Middle frontal gyrus (tissue), 1 donor: ENCODE measurements at regions not wholly inside any gene's neighbourhood (a gene's known extent, or its start where the extent isn't known, plus 50 kb on each side); places are given as distances from the start of the nearest gene placed in this dataset.

ENCODE experiments used
- DNase-seq: peaks from one replicate; pipeline ENCODE4 v3.0.0-alpha.2; 2015; ENCODE audit warnings: low spot score; ENCODE audit errors: extremely low spot score

DNA sequence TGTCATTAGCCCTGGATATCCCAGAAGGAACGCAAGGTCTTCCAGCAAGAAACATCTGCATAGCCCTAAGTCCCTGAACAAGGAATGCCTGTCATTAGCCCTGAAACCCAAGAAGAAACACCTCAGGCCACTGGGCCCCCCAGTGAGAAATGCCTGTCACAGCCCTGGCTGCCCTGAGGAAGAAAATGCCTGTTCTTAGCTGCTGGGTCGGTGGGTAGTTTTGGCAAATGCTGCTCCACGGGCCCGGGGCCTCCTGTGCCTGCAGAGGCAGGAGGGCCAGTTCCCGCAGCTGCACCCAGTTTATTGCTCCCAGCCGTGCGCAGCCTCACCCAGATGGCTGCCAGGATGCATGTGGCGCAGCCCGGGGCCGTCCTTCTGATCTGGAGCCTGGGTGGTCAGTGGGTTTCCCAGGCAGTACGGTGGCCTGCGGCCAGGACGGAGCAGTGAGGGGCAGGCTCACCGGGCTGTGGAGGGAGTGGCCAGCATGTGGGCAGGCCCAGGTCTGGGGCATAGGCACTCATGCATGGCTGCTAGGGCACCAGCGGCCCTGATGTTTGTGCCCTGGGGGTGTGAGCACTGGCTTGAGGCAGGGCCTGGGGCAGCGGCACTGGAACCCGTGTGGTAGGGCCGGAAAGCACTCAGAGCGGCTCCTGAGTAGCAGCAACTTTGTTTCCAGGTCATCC, 219.0 kb downstream of the ERMARD start:
- DNase-seq: no peak

DNA sequence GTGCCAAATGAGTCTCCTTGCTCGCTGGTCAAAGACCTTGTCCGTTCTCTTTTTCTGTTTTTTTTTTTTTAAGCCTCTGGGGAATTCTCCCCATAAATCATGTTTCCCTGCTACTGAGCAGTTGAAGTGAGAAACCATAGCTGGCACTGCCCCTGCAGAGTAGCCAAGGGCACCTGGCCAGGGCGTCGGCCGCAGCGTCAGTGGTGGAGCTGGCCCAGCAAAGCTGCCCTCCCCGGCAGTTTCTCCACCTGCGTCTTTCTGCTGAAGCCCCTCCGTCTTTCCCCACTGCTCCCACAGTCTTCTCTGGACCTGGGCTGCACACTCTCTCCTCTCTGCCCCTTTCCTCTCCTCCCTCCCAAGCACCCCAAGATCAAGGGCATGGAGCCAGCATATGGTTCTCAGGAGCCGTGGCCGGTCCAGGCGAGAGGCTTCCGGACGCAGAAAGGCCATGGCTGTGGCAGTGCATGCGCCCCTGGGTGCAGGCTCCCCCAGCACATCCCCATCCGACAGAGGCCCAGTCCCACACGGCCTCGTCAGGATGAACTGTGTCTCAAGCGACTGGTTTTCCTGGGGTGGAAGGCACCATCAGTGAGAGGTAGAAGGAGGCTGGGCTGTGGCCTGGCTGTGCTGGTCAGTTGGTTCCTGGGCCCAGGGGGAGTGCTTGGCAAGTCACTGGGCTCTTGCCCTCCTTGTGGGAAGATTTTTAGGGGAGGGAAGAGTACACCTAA, 218.1 kb downstream of the ERMARD start:
- DNase-seq: no peak

DNA sequence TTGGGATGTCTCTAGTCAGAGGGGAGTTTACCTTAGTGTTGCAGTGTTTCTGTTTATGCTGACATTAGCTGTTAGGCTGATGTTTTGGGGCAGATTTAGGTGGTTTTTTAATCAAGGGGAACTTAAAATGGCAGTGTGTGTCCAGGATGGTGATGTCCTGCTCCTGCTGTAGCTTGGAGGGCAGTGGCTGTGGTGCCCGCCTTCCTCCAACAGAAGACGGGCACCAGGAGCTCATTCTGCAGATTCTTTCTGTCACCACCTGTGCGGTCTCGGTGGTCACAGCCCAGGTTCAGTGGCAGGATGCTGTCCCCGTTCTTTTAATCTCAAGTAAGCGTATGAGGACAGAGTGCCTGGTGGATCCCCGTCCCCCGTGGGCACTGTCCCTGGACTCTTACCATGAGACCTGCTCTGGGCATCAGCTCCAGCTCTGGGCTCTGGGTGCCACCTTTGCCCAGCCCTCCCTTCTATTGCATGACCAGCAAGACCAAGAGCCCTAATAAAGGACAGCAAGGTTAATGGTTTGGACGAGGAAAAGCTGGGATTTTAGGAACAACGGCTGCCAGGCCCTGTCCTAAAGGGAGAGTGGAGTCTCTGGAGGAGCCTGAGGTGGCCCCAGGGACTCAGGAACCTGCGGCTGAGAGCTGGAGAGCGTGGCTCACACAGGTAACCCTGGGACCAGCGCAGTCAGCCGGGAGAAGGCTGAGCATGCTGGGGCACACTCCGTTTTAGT, 217.3 kb downstream of the ERMARD start:
- no peak for DNase-seq

DNA sequence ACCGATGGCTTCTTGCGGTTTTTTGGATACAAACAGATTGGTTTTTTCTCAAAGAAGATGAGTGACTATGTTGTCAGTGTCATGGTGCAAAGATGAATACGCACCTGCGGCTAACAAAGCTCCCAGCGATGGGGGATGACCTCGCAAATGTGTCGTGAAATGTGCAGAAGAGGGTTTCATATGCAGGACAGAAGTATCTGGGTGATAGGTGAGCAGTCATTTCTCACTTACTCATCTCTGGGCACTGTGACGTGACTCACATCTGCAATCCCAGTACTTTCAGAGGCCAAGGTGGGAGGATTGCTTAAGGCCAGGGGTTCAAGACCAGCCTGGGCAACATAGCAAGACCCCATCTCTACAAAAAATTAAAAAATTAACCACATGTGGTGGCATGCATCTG, 216.3 kb downstream of the ERMARD start:
- no peak for DNase-seq

DNA sequence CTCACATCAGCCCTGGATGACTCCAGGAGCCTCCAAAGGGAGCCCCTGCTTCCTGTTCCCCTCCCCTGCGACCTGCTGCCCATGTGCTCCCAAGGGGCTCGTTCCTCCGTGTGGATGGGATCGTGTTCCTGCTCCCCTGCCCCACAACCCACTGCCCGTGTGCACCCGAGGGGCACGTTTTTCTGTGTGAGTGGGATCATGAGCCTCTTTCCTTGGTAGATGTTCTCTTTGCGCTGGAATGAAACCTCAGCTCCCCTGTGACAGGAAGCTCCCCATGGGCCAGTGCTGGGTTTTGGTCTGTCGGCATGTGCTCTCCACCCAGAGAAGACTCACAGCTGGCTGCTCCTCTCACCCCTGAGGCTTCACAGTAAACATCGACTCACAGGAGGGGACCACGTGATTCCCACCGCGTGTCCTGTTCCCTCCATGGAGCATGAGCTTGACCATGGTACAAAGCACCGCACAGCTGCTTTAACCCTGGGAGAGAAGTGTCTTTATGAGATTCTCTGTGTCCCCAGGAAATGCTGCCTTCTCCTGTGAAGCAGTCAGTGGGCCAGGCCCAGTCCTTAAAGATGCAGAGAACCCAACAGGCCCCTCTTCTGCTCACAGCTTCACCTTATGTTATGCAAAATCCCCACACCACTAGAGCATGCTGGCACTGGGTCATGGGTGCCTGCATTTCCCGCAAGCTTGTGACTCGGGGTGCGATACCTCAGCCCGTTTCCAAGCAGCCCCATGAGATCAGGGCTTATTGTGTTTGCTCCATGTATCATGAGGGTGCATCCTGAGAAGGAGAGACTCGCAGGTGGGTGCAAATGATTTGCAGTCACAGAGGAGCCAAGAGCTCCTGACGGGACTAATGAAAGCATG, 215.1 kb downstream of the ERMARD start:
- DNase-seq: no peak

DNA sequence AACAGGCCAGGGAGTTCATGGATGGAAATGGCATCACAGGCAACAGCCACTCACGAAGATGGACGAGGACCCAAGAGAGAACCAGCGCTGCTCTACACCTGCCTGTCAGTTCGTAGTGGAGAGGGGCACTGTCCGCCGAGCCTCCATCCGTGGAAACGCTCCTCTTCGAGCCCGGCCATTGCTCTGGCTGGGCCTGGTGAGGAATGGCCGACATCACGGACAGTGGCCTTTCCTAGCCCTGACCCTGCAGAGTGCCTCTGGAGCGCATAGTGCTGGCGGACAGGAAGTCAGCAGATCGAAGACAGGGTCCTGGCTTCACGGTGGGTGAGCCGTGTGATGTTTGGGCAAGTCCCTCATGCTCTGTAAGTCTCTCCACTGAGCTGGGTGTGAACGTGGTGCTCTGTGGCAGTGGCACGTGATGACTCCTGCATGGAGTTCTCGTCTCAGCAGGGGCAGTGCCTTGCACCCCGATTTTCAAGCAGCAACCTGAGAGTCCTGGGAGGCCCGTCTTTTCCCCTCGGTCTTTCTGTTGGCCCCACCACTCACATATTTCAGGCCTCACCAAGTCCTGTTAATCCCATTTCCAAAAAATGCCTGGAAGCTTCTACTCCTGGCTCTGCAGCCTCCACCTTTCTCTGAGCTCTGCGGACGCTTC, 214.4 kb downstream of the ERMARD start:
- no peak for DNase-seq

DNA sequence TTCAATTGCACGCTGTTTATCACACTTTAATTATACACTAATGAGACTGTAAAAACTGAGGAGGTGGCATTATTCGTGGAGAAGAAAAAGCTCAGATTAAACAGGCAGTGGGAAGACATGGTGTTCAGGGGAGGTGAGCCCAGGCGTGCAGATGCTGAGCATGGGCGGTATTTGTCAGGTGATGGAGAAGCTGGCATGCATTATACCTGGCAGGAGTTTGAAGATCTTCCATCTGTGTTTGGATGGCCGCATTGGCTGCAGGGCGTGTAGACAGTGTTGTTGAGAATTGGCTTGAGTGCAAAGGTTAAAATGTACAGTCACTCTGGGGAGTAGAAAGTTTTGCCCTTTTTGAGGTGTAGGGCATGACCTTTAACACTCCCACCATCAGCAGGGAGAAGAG, 213.8 kb downstream of the ERMARD start:
- DNase-seq: no peak

DNA sequence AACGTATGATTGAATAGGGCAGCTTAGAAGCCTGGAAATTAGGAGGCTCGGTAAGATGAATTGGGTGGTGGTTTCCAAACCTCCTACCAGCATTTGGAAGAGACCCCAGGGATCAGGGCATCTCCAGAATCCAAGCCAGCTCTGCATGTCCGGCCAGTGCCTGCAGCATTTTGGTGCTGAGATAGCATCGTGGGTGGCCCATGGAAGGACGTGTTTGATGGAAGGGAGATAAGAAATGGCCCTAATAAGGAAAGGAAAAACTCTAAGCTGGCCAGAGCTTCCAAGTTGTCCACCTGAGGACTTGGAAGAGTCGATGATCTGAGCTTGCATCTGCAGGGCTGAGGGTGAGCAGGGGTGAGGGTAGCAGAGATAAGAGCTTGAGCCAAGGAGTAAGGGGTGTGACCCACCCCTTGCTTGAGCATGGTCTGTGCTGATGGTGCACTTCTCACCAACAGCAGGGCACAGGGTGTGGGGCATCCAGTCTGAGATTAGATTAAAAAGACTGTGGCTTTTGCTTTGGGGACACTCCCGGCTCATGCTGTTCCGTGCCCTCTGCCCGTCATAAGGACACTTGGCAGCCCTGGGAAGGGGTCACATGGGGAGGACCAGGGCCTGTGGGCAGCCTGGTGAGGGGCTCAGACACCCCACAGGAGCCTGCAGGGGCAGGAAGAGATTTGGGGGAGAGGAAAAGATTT, 213.2 kb downstream of the ERMARD start:
- DNase-seq: no peak

DNA sequence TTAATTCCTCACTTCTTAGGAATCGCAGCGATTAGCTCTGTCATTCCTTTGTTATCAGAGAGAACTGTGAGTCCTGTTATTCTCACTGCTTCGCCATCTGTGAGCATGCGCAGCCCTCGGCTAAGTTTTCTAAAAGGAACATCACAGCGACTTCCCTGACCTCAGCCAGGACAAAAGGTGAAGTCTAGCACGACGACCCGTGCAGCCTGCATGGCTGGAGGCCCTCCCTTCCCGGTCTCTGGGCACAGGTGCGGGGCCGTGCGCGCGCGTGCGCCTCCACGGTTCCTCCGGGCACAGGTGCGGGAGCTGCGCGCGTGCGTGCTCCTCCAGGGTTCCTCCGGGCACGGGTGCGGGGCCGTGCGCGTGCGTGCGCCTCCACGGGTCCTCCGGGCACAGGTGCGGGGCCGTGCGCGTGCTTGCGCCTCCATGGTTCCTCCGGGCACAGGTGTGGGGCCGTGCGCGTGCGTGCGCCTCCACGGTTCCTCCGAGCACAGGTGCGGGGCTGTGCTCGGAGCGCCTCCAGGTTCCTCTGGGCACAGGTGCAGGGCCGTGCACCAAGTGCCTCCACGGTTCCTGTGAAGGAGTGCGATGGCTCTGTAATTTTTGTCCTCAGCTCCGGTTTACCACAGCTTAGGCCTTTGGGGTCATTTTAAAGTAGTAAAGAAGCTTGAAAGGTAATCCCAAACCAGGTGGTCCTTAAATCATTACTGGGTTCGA, 212.3 kb downstream of the ERMARD start:
- no peak for DNase-seq

DNA sequence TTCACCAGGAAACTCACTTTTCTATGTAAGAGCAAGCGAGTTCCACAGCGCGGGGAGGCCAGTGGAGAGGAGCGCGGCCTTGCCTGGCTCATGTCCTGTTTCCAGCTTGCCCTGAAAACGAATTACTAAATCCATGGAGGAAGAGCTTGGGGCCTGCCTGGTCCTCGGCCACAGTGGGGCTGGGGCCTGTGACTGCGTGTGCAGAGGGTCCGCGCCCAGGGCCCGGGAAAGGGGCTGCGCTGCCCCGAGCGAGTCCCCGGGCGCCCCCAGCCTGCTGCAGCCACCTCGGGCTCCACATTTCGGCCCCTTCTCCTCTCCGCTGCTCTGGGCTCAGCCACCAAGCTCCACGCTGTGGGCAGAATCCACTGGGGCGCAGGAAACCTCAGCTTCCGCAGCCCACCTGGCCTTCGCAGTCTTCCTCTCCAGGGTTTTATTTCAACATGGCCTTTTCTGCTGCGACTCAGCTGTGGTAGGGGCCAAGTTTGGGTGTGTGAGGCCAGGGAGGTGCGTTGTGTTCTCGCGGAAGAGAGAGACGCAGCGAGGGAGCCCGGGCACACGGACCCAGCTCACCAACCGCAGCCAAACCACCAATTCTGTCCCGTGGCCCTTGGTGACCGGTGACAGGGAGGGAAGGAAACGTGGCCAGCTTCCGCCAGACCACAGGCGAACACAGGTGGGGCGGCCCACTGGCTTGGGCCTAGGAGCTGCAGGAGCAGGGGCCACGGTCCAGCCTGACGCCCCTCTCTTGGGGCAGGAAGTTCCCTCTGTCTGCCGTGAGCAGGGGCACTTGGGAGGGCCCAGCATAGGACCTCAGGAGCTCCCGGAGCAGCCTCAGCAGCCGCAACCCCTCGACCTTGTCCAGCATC, 211.4 kb downstream of the ERMARD start:
- no peak for DNase-seq

DNA sequence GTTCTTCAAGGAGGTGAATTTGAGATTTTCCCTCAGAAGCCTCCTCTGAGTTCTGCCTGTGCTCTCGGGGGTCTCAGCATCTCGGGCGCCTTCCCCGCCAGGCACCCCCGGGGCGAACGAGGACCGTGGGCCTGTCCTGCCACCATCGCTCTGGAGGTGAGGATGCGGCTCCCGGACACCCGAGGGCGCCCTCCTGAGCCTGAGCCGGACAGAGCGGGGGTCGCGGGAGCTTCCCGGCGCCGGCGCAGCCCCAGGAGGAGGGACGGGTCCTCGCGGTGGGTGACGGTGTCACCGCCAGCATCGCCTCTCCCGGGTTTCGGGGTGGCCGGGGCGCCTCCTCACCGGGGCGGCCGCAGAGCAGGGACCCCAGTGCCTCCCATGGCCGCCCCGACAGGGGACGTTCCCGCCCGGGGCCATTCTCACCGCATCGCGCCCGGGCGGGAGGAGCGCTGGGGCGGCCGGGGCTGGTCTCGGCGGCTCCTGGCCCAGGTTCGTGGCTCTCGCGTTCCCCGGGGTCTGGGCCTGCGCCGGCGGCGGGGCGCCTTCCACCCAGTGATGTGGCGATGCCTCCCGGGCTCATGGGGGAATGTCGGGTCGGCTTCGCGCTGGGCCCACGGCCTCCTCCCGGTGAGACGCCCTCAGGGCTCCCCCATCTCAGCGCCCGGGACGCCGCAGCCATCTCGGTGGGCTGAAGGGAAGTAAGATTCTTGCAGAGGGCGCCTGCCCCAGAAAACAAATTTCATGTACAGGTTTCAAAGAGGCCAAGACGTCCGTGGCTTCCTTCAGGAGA, 210.5 kb downstream of the ERMARD start:
- no peak for DNase-seq

DNA sequence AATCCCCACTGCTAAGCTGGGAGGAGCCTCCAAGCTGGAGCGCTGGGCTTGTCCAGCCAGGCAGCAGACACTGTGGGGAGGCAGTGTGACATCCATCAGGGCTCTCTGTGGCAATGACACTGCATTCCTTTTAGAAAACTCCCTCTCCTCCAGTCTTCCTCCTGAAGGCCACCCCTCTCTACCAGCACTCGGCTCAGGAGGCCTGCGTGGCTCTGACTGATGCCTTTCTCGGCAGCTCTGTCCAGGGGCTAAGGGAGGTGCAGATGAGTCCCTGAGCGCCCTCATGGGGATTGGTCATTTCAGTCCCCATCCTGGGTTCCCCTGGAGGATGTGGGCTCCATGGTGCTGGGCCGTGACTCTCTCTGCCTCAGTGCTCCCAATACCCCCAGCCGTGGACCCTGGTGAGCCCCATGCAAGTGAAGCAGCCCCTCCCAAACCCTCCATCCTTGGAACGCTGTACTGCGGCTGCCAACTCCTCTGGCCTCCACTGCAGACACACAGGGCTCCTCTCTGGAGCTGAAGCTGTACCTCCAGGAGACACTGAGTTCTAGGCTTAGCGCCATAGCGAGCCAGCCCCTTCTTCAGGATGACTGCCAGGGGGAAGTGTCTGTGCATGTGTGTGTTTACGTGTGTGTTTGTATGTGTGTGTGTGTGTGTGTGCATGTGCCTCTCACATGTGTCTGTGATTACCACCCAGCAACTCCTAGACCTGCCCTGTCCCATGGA, 209.6 kb downstream of the ERMARD start:
- no peak for DNase-seq

DNA sequence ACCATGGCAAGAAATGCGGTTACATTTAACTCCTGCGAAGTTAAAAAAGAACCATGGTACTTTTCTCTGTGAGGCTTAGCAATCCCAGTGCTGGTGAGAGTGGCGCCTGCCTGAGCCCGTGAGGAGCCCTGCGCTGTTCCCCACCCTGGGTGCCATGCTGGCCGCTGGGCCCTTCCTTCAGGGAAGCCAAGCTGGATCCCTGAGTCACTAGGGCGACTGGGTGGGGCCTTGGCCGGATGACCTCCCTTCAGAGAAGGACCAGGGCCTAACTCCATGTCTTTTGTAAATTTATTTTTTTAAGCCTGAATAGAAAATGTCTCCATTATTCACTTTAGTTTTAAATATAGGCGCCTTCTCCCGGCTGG, 209.1 kb downstream of the ERMARD start:
- DNase-seq: no peak

DNA sequence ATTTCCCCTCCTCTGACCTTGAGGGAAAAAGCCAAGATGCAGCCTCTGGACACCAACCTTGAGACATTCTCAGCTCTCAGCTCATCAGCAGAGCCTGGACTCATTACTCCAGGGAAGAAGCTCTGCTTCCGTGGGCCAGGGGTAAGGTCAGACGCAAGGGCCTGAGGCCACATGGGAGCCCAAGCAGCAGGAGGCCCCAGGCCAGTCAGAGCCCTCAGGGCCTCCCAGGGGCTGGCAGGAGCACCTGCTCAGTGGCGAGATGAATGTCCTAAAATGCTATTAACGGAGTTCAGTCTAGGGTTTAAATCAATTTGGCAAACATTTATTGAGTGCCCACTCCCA, 208.6 kb downstream of the ERMARD start:
- no peak for DNase-seq

DNA sequence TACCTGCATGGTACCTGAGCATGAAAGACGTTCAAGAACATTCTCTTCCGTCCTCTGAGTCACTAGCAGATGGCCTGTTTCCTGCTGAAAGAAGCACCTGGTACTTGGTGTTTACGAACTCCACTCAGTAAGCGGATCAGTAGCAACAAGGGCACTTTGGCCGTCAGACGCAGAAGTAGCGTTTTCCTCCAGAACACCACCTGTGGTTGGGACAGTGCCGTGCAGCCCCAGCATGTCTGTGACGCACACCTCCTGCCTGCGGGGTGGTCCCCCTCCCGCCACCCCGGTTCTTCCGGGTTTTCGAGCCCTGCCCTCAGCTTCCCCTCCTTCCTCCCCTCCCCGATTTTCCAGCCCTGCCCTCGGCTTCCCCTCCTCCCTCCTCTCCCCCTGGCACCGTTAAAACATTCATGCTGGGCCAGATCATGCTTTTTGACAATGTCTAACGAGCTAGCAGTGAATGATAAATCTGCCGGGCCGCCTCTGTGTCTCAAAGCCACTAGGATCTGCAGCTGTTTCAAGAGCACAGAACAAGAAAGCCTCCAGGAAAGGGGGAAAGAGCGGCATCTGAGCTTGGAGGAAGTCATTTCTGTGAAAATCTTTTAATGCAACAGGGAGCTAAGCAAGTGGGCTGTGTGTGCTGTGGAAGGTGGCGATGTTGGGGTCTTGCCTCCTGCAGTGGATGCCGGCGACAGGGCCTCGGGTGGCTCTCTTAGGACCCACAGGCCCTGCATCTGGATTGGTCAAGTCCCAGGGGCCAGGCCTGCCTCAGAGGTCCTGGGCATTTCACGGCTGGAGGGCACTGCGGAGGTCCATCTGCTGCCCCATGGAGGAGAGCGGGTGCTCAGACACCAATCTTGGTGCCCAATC, 207.9 kb downstream of the ERMARD start:
- DNase-seq: no peak

DNA sequence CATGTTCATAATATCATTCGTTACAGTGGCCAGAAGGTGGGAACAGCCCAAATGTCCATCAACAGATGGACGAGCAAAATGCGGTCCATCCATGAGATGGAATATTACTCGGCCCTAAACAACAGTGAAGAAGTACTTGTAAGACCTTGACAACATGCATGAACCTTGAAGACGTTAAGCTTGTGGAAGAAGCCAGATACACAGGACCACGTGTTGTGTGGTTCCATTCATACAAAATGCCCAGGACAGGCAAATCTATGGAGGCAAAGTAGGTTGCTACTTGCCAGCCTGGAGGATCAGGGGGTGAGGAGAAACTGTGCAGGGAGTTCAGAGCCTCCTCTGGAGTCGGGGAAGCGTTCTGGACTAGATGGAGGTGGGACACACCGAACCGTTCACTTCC, 207.1 kb downstream of the ERMARD start:
- no peak for DNase-seq
